ENCODE measurements at regions not wholly inside any gene's neighbourhood (a gene's known extent, or its start where the extent isn't known, plus 50 kb on each side); places are given as distances from the start of the nearest gene placed in this dataset.

- TF ChIP-seq, protein P1, sequence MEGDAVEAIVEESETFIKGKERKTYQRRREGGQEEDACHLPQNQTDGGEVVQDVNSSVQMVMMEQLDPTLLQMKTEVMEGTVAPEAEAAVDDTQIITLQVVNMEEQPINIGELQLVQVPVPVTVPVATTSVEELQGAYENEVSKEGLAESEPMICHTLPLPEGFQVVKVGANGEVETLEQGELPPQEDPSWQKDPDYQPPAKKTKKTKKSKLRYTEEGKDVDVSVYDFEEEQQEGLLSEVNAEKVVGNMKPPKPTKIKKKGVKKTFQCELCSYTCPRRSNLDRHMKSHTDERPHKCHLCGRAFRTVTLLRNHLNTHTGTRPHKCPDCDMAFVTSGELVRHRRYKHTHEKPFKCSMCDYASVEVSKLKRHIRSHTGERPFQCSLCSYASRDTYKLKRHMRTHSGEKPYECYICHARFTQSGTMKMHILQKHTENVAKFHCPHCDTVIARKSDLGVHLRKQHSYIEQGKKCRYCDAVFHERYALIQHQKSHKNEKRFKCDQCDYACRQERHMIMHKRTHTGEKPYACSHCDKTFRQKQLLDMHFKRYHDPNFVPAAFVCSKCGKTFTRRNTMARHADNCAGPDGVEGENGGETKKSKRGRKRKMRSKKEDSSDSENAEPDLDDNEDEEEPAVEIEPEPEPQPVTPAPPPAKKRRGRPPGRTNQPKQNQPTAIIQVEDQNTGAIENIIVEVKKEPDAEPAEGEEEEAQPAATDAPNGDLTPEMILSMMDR (IDR thresholded peaks at IDR 0.05) = no peak
- TF ChIP-seq POLR2A (IDR thresholded peaks at IDR 0.05) = no peak
- no peak for TF ChIP-seq EP300 (IDR thresholded peaks at IDR 0.05)
These were observed 218.5 kb upstream of the KLF6 start for GRCh38 chr10:4003348-4003973.
